ENCODE measurements at regions not wholly inside any gene's neighbourhood (a gene's known extent, or its start where the extent isn't known, plus 50 kb on each side); places are given as distances from the start of the nearest gene placed in this dataset.

DNA sequence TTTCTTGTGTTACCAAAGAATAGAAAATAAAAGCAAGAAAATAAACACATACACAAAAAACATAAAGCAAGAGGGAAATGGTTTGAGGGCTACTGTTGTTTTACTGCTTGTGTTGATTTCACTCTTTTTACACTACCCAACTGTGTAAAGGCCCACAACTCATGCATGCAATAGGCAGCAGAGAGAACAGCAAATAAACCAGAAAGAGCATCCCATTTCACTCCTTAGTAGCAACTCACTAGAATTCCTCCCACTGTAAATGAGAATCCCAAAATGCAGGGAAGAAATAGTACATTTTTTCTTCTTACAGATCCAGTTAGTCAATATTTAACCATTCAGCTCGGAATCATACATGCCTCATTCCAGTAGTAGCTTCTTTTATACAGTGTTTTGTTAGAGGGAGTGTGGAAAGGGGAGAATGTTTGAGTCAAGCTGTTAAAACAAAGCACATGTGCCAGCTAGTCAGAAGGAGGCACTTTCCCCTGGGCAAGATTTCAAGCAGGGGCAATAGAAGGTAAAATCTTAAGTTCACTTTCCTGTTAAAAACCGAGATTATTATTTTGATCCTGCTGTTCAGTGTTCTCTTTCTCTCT, 147.2 kb upstream of the FAM98A start:
- TF ChIP-seq, protein P1, sequence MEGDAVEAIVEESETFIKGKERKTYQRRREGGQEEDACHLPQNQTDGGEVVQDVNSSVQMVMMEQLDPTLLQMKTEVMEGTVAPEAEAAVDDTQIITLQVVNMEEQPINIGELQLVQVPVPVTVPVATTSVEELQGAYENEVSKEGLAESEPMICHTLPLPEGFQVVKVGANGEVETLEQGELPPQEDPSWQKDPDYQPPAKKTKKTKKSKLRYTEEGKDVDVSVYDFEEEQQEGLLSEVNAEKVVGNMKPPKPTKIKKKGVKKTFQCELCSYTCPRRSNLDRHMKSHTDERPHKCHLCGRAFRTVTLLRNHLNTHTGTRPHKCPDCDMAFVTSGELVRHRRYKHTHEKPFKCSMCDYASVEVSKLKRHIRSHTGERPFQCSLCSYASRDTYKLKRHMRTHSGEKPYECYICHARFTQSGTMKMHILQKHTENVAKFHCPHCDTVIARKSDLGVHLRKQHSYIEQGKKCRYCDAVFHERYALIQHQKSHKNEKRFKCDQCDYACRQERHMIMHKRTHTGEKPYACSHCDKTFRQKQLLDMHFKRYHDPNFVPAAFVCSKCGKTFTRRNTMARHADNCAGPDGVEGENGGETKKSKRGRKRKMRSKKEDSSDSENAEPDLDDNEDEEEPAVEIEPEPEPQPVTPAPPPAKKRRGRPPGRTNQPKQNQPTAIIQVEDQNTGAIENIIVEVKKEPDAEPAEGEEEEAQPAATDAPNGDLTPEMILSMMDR (IDR thresholded peaks at IDR 0.05) = no peak
- no peak for TF ChIP-seq EZH2 (IDR thresholded peaks at IDR 0.05)
- no peak for TF ChIP-seq EZH2phosphoT487 (IDR thresholded peaks at IDR 0.05)

Data from neural progenitor cell (in vitro differentiated cells).